Gastrocnemius medialis (tissue), 4 donors: ENCODE measurements at regions not wholly inside any gene's neighbourhood (a gene's known extent, or its start where the extent isn't known, plus 50 kb on each side); places are given as distances from the start of the nearest gene placed in this dataset.

ENCODE experiments used
- ATAC-seq, 2 donors: fragments of 150-250 bp; one replicate each; pipeline ENCODE4 v1.9.1; 2016
- DNase-seq, 2 donors: peaks; one replicate each; pipeline ENCODE4 v3.0.0-alpha.2; 2019
- H3K27ac ChIP-seq, 4 donors: fragments of 200-600 bp; sonication (generic); 1 replicate in 1 of 4; 2 replicates in 3 of 4; pipeline ENCODE4 v1.5.1; 2016 to 2018; ENCODE audit warnings: mild to moderate bottlenecking in 2 of 4, moderate library complexity in 1 of 4
- H3K27me3 ChIP-seq, 3 donors: fragments of 200-600 bp; sonication (generic) in 2 of 3; 1 replicate in 1 of 3; 2 replicates in 2 of 3; pipeline versions ENCODE4 v1.5.1 to v1.6.0; 2016 to 2019; ENCODE audit warnings: mild to moderate bottlenecking in 1 of 3, moderate library complexity in 1 of 3
- H3K36me3 ChIP-seq, 2 donors: fragments of 200-600 bp; sonication (generic) in 1 of 2; one replicate each; pipeline ENCODE4 v1.5.1; 2017 to 2018
- H3K4me1 ChIP-seq, 2 donors: fragments of 200-600 bp; sonication (generic) in 1 of 2; one replicate each; pipeline ENCODE4 v1.5.1; 2016 to 2017; ENCODE audit warnings: mild to moderate bottlenecking in 2 of 2
- H3K4me3 ChIP-seq, 4 donors: fragments of 200-600 bp; sonication (generic) in 3 of 4; 1 replicate in 1 of 4; 2 replicates in 3 of 4; pipeline ENCODE4 v1.5.1; 2016 to 2019; ENCODE audit warnings: mild to moderate bottlenecking in 2 of 4
- H3K9me3 ChIP-seq, 3 donors: fragments of 200-600 bp; sonication (generic) in 2 of 3; 1 replicate in 1 of 3; 2 replicates in 2 of 3; pipeline ENCODE4 v1.5.1; 2016 to 2019
- POLR2A ChIP-seq, 2 donors: fragments of 450-650 bp; IDR thresholded peaks; one replicate each; pipeline ENCODE4 v1.6.1; 2017; ENCODE audit warnings: antibody characterized with exemption in 2 of 2, mild to moderate bottlenecking in 2 of 2, moderate library complexity in 2 of 2
- in situ Hi-C, 4 donors: fragments of 200-750 bp; cut with MboI; loops; one replicate each; pipeline versions ENCODE4 v1.15.0 to v1.8.0; 2017; ENCODE audit warnings: low sequenced_read_pairs in 4 of 4
- intact Hi-C: fragments of 100-400 bp; cut with DNase I; formaldehyde crosslinking; loops from one replicate; pipeline ENCODE4 v1.15.1; 2023; ENCODE audit warnings: low total_unique reads
- TF ChIP-seq, protein P1 (sequence below), 5 experiments: fragments of 450-650 bp in 3 of 5; fragments of 200-600 bp in 2 of 5; sonication (generic) in 2 of 5; IDR thresholded peaks in 4 of 5; conservative IDR thresholded peaks in 1 of 5; 1 replicate in 4 of 5; 2 replicates in 1 of 5; pipeline ENCODE4 v1.5.1; 2016 to 2019; ENCODE audit warnings: antibody characterized with exemption in 5 of 5, mild to moderate bottlenecking in 3 of 5, moderate library complexity in 3 of 5

DNA sequence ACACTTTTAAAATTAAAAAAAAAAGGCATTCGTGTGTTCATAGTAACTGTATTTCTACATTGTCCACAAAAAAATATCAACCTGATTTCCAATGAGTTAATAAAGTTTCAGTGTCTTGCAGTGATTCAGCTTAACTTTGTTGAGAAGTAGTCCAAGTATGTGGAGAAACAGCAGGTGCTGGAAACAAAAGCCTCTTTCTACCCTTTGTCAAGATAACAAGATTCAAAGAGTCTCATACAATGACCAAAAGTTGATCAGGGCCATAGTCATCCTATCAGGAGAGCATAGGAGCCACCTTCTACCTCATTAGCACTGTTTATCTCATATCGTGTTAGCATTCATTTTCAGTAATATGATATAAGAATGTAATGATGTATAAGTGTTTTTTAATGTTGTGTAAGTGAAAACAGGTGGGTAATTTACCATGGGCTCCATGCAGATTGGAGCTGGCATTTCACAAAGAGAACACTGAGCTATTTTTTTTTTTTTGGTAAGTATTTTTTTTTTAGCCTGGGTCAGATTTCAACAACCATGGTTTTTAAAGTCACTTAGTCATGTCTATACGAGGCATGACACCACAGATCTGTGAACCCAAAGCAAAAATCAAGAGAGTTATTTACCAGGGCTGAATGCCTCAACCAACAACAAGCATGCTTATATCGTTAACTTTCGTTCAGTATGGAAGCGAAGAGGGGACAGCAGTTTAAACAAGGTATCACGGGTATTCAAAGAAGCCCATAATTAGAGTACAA is 165.0 kb upstream of the ZNF521 start:
- DNase-seq (no peak), ATAC-seq (no peak)
- Histone ChIP-seq H3K4me3 (no peak overlapping the region), H3K4me1 (peaks cover 12 to 13% of the 10 kb centered on the region in 2 donors), H3K9me3 (no peaks in the 10 kb centered on the region), H3K27me3 (no peaks in the 10 kb centered on the region), H3K36me3 (no peaks in the 10 kb centered on the region), H3K27ac (no peak overlapping the region)
- TF ChIP-seq, protein P1, sequence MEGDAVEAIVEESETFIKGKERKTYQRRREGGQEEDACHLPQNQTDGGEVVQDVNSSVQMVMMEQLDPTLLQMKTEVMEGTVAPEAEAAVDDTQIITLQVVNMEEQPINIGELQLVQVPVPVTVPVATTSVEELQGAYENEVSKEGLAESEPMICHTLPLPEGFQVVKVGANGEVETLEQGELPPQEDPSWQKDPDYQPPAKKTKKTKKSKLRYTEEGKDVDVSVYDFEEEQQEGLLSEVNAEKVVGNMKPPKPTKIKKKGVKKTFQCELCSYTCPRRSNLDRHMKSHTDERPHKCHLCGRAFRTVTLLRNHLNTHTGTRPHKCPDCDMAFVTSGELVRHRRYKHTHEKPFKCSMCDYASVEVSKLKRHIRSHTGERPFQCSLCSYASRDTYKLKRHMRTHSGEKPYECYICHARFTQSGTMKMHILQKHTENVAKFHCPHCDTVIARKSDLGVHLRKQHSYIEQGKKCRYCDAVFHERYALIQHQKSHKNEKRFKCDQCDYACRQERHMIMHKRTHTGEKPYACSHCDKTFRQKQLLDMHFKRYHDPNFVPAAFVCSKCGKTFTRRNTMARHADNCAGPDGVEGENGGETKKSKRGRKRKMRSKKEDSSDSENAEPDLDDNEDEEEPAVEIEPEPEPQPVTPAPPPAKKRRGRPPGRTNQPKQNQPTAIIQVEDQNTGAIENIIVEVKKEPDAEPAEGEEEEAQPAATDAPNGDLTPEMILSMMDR (IDR thresholded peaks at IDR 0.05 in 4 of 5, conservative IDR thresholded peaks at IDR 0.05 in 1 of 5): no peak
- no peak for TF ChIP-seq POLR2A (IDR thresholded peaks at IDR 0.05)
- in situ Hi-C loops: no loop called here
- intact Hi-C loops: no loop called here

DNA sequence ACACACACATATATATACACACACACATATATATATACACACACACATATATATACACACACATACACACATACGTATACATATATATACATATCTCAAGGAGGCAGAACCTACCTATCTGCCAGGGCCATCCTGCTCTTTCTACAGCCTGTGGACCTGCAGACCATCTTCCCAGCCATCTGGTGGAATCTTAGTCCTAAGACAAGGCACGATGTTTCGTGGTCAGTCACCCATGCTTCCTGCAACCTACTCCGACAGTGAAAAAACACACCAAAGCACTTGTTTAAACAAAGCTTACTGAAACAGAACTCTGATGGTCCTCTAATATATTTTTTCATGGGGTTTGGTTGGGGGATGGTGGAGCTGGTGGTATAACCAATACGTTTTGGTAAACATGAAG is 164.2 kb upstream of the ZNF521 start:
- in situ Hi-C loops: no loop called here
- intact Hi-C loops: no loop called here

DNA sequence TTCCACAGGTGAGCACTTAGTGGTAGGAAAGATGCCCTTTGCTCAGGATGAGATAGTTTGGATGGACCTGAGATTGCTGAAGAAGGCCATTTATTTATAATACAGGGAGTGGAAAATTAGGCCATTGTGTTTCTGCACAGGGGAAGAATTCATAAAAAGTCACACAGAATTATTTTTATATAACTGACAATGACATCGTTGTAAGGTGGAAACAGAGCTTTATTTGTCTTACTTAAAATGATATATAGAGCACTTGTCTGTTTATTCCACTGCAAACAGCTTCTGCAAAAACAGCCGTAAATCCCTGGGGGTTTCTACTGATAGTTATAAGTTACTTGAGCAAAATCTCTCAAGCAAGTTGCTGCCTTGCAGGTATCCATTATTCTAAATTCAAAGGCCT is 158.1 kb upstream of the ZNF521 start:
- intact Hi-C loops: no loop called here
- H3K36me3 ChIP-seq: no peaks in the 10 kb centered on the region
- in situ Hi-C loops: no loop called here
- H3K27me3 ChIP-seq: no peaks in the 10 kb centered on the region
- H3K27ac ChIP-seq: no peak overlapping the region
- H3K4me1 ChIP-seq: no peaks in the 10 kb centered on the region
- DNase-seq (no peak), ATAC-seq (no peak)
- TF ChIP-seq, protein P1 (IDR thresholded peaks at IDR 0.05 in 4 of 5, conservative IDR thresholded peaks at IDR 0.05 in 1 of 5): no peak
- TF ChIP-seq POLR2A (IDR thresholded peaks at IDR 0.05): no peak
- no peak overlapping the region for H3K4me3 ChIP-seq
- H3K9me3 ChIP-seq: no peaks in the 10 kb centered on the region

More for the DNA sequence above, 164.2 kb upstream of the ZNF521 start:
- Histone ChIP-seq H3K9me3 (no peaks in the 10 kb centered on the region), H3K27me3 (no peaks in the 10 kb centered on the region), H3K36me3 (no peaks in the 10 kb centered on the region), H3K4me3 (no peak overlapping the region), H3K4me1 (peaks cover 12 to 13% of the 10 kb centered on the region in 2 donors), H3K27ac (no peak overlapping the region)
- no peak for DNase-seq
- TF ChIP-seq POLR2A (IDR thresholded peaks at IDR 0.05): no peak
- TF ChIP-seq, protein P1 (IDR thresholded peaks at IDR 0.05 in 4 of 5, conservative IDR thresholded peaks at IDR 0.05 in 1 of 5): no peak
- ATAC-seq: no peak

DNA sequence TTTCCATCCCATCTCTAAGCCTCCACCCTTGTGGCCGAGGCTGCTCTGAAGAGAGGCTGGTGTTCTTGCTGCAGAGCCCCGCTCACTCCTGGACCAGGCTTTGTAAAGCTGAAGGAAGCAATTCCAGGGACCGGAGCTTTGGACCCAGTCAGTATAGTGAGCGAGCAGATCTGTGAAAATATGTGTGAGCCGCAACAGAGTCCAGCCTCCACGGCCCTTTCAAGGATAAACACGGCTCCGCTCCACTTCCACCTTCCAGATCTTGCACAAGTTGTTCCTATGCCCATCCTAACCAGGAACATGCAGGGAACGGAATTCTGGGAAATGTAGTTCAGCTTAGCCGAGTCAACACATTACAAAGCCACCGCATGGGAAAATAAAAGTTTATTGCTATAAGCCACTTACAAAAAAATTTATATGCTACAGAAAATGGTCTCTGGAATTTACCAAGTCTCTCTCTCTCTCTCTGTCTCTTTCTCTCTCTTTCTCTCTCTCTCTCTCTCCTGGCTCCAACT is 151.7 kb upstream of the ZNF521 start:
- TF ChIP-seq, protein P1 (IDR thresholded peaks at IDR 0.05 in 4 of 5, conservative IDR thresholded peaks at IDR 0.05 in 1 of 5): no peak
- no peak for TF ChIP-seq POLR2A (IDR thresholded peaks at IDR 0.05)
- in situ Hi-C loops: no loop called here
- H3K9me3 ChIP-seq: no peaks in the 10 kb centered on the region
- DNase-seq: peak; percentile 41 to 53
- H3K27me3 ChIP-seq: no peaks in the 10 kb centered on the region
- no peaks in the 10 kb centered on the region for H3K36me3 ChIP-seq
- peak; percentile 95 to 97 for ATAC-seq
- H3K4me1 ChIP-seq: peaks cover 0 to 4% of the 10 kb centered on the region in 2 donors
- peak overlapping the region; percentile 32 to 77 (median 49) for H3K4me3 ChIP-seq
- H3K27ac ChIP-seq: peak overlapping the region in 3 of 4 donors; percentile 36 to 46 (median 39)
- intact Hi-C loops: loop anchor here (2.0 kb wide), 1 partner anchor 39 kb away; no protein-coding TSS in a partner anchor
